ENCODE measurements at regions not wholly inside any gene's neighbourhood (a gene's known extent, or its start where the extent isn't known, plus 50 kb on each side); places are given as distances from the start of the nearest gene placed in this dataset.
"Not testable (repeated sequence)": the region's sequence is repeated elsewhere in the genome, so short reads cannot be mapped to it uniquely, and the experiment has no call there.

- DNase-seq: no peak
Measured at GRCh38 chr1:47577303-47578025, 139.6 kb downstream of the FOXD2 start.

GRCh38 chr1:47578026-47578720 lies 140.3 kb downstream of the FOXD2 start:
- DNase-seq: no peak

GRCh38 chr1:47578721-47579419 lies 141.0 kb downstream of the FOXD2 start:
- no peak for DNase-seq

DNA sequence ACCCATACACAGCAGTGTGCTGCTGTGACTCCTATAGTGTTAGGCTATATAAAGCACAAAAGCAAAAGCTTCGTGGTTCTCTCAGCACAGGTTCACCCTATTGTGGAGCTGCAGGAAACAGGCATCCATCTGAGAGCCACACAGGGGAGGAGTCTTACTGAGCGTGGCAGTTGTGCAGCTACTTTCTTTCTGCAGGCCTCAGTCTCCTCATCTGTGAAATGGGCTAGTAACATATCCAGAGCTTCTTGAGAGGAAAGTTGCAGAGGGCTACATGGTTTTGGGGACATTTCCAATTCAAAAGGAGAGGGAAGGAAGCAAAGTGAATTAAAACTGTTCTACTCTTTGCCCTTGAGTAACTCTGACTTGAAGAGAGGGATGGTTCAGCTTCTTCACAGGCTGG lies 142.0 kb downstream of the FOXD2 start:
- no peak for DNase-seq

DNA sequence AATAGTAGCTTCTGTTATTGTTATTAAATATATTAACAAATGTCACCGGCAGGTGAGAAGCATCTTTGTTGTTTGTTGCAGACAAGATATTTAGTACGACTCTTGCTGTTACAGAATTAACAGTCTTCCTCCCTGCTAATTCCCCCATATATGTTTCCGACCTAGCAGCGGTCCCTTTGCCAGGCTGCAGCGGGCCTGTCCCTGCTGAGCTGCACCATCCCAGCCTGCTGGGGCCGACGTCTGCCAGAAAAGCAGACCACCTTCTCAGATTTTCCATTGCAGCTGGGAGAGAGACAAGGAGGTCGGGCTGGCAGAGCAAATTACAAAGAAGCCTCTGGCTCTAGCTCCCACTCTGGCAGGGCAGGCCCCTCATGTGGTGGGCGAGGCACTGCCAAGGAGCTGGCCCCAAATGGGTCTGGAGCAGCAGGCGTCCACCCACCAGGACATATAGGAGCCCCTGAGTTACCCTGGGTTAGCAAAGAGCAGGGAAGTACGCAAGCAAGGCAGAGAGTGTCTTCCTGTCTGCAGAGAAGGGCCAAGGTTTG lies 142.7 kb downstream of the FOXD2 start:
- DNase-seq: no peak

DNA sequence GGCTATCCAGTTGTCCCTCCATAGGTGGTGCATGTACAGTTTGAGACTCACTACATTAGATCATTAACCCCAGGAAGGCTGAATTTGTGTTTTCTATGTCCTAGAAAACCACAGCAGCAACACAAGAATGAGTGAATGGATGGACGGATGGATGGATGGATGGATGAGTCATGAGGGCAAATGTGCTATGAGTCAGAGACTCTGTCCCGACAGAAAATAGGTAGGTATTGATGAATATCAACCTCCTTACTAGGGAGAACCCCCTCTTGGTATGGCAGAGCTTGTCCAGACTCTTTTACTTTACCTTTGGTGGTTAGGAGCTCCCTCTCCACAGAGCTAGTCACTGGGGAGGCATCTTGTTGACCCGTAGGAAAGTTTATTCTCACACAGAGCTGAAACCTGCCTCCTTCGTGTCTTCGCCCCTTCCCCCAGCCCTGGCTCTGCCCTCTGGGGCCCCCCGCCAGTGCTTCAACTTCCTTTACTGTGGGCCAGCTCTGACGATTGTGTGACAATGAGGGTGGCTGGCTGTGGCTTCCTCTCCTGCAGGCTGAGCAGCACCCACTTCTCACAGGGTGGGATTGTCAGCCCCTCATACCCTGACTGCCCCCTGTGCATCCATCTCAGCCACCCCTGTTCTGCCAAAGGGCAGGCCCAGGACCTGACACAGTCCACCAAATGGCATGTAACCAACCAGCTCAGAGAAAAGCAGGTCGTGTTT lies 145.2 kb downstream of the FOXD2 start:
- DNase-seq: no peak

DNA sequence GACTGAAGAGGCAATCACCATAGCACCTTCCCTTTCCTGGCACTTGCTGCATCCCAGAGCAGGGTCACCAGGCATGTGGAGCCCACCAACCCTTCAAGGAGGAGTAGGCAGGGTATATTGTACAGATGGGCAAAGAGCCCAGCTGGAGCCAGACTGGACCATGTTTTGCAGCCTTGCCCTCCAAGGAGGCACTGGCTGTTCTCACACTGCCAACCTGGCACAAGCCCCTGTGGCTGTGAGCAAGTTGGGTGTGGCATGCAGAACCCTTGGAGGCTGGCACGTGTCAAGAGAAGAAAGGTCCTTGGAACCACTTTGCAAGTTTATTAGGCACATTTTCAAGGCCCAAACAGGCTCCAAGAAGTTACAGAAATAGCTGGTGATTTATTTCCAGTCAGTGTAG lies 146.4 kb downstream of the FOXD2 start:
- no peak for DNase-seq

DNA sequence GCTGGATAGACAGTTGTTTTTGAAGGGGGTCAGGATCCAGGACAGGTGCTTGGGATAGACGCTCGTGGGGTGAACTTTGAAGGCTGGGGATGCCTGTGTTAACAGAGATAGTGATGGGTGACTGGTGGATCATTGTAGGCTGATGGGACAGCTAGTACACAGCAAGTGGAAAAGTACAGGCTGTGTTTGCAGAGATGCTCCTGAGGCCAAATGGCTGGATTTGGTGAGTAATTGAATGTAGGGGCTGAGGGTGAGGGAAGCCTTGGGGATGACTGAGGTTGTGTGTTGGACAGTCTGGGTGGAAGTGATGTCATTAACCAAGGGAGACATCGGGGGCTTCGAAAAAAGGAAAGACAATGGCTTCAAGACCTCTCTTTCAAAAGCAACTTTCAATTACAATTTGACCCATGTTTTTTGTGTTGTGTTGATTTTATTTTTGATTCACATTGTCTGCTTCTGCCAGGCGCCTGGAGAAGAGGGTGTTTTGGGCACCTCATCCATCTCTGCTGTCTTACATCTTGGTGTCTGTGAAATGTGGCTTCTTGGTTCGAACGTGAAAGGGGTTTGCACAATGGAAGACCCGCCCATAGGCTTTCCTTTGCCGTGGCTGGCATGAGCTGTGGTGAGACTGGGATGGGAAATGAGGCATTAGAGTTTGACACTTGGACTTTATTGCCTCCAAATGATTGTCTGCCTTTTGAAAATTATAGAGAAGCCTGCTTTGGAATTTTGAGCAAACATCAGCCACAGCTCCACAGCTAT lies 147.5 kb downstream of the FOXD2 start:
- no peak for DNase-seq

- DNase-seq: no peak
Measured at GRCh38 chr1:47587891-47588582, 150.2 kb downstream of the FOXD2 start.

GRCh38 chr1:47590523-47591225 lies 152.8 kb downstream of the FOXD2 start:
- DNase-seq: no peak

DNA sequence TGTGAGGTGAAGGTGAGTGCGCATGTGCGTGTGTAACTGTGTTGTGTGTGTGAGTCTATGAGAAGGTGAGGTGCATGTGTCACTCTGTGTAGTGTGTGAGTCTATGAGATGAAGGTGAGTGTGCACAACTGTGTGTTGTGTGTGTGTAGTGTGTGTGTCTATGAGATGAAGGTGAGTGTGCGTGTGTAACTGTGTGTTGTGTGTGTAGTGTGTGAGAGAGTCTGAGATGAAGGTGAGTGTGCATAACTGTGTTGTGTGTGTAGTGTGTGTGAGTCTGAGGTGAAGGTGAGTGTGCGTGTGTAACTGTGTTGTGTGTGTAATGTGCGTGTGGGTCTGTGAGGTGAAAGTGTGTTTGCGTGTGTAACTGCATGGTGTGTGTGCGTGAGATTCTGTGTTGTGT lies 154.0 kb downstream of the FOXD2 start:
- no peak for DNase-seq

DNA sequence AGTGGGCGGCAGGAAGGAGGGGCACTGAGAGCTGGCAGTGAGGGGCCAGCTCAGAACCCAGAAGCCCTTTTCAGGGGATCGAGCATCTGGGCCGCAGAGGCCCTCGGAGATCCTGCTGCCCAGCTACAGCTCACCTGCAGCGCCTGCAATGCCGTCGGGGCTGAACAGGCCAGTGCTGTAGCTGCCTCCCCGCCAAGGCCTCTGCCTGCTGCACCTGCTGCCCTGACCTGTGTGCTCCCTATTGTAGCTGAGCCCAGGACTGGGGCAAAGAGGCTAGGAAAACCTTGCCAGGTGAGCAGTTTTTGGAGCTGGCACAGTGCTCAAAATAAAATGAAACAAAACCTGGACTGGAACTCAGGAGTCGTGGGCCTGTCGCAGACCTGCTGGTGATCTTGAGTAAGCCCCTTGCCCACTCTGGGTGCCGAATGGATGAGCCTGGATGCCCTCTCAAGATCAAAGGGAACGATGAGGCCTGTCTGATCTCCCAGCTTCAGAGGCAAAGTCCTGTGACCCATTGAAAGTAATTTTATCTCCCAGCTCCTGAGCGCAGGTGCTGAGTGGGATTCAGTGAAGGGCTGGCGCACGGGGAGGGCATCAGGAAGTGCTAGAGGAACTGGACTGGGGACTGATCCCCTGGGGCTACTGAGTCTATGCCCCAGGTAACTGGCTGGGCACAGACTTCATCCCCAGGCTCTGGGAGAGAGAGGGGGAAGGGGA lies 154.6 kb downstream of the FOXD2 start:
- no peak for DNase-seq

DNA sequence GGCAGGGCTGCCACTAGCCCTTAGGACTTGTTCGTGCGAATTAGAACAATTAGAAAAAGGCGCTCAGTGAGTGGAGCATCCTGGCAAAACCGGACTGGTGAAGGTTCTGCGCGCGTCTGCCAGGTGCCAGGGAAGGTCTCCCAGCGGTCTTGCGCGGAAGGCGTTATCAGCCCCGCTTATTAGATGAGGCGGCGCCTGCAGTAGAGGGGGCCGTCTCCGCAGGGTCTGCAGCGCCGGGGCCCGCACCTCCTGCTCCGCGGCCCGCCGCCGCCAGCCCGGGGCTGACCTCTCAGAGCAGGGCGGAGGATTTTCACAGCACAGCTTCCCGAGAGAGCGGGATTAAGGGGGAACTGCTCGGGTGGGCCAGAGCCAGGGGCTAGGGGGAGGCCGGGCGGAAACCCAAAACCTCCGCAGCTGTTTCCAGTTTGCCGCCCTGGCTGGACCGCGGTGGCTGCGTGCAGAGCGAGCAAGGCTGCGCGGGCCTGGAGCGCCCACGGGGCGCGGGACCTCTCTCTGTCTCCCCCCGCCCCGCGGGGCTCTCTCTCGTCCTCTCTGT lies 155.2 kb downstream of the FOXD2 start:
- no peak for DNase-seq

DNA sequence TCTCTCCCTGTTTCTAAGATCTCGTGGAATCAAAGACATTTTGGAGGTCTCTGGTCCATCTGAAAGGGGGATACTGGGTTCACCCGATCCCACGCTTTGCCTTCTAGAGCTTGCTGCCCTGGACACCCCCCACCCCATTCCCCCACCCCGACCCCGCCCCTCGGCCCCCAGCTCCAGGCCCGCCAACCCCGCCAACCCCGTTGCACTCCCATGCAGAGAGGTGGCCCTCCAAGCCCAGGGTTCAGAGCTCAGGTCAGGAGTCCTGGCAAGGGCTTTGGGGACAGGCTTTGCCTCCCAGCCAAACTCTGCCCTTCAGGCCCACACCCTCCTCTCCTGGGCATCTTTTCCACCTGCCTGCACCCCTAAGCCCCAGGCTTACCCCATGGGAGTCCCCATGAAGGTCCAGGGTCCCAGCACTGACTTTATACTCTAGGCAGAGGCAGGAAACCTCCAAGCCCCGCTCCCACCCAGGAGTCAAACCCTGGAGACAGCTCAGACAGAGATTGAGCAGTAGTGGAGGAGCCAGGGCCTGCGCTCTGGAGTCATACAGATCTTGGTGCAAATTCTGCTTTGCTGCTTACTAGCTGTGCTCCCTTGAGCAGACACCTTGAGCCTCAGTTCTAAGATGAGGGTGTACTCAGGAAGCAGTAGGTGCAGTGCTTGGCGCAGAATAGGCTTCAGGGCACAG lies 155.9 kb downstream of the FOXD2 start:
- no peak for DNase-seq

DNA sequence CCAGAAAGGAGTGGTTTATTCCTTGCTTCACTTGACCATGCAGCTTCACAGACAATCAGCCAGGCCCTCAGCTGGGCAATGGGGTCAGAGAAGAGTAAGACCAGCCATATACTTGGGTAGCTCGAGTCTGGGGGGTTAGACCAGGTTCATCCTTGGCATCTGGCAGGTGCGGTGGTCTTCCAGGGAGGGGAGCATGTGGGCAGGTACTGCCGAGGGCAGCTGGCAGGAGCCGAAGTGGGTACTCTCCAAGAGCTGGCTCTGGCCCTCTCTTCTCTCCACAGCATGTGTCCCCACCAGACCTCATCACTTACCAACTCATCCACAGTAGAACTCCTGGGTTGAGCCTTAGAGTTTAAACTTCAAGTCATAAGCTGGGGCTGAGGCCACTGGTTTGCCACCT lies 156.8 kb downstream of the FOXD2 start:
- DNase-seq: no peak

- DNase-seq: no peak
Measured at GRCh38 chr1:47596328-47596727, 158.5 kb downstream of the FOXD2 start.

DNA sequence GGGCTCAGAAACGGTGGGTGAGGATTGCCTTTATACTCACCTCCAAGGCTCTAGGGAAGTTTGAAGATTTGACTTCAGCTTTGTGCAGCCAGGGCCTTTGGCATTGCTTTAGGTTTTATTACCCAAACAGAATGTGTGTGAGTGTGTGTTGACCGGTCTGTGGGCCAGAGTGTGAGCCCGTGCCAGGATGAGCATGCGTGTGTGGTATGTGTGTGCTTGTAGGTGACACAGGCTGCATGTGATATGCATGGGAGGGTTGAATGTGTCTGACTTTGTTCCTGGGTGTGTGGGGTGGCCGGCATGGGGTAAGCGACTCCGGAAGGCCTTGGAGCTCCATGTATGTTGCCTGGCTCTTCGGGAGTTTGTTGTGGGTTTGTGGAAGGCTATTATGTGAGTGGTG lies 160.5 kb downstream of the FOXD2 start:
- no peak for DNase-seq

DNA sequence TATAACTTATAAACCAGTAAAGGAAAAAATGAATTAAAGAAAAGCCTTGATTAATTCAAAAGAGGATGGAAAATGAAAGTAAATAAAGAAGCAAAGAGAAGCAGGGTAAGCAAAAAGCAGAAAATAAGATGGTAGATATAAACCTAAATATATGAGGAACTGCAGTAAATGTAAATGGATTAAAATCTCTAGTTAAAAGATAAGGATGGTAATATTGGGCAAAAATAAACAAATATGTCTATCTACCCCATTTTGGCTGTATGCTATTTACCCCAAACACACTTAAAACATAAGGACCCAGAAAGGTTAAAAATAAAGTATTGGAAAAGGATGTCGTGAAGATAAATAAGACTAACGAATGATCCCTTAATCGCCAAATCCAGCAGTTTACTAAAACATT lies 161.9 kb downstream of the FOXD2 start:
- no peak for DNase-seq

DNA sequence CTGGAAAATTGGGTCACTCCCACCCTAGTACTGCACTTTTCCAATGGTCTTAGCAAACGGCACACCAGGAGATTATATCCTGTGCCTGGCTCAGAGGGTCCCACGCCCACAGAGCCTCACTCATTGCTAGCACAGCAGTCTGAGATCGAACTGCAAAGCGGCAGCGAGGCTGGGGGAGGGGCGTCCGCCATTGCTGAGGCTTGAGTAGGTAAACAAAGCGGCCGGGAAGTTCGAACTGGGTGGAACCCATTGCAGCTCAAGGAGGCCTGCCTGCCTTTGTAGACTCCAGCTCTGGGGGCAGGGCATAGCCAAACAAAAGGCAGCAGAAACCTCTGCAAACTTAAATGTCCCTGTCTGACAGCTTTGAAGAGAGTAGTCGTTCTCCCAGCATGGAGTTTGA lies 164.6 kb downstream of the FOXD2 start:
- DNase-seq: not testable (repeated sequence)
